HepG2 (cell line): ENCODE measurements at regions not wholly inside any gene's neighbourhood (a gene's known extent, or its start where the extent isn't known, plus 50 kb on each side); places are given as distances from the start of the nearest gene placed in this dataset.

Source experiments
- DMAP1 ChIP-seq: IDR thresholded peaks from 2 replicates; pipeline ENCODE4 v1.6.1; 2016
- FOXM1 ChIP-seq: sonication (generic); formaldehyde crosslinking; IDR thresholded peaks from 2 replicates; pipeline ENCODE4 v1.5.0; 2020; ENCODE audit warnings: missing genetic modification reagents
- IRF2 ChIP-seq: IDR thresholded peaks from 2 replicates; pipeline ENCODE4 v1.6.1; 2018; ENCODE audit warnings: missing genetic modification reagents, missing compliant biosample characterization
- POLR2A ChIP-seq, 2 experiments: IDR thresholded peaks; 2 replicates each; pipeline ENCODE4 v1.6.1; 2011; ENCODE audit warnings: low read depth in 2 of 2, low read length in 2 of 2, mild to moderate bottlenecking in 1 of 2, moderate library complexity in 1 of 2; ENCODE audit not compliant: insufficient read depth in 1 of 2
- RAD21 ChIP-seq: fragments of 450-650 bp; formaldehyde crosslinking; IDR thresholded peaks from 2 replicates; pipeline ENCODE4 v1.5.0; 2020; ENCODE audit warnings: mild to moderate bottlenecking
- SMYD3 ChIP-seq: sonication (generic); formaldehyde crosslinking; IDR thresholded peaks from 2 replicates; pipeline ENCODE4 v1.8.1; 2023; ENCODE audit warnings: mild to moderate bottlenecking, missing genetic modification reagents
- TRIM24 ChIP-seq: sonication (generic); formaldehyde crosslinking; IDR thresholded peaks from 2 replicates; pipeline ENCODE4 v1.8.0; 2022; ENCODE audit warnings: mild to moderate bottlenecking, missing genetic modification reagents
- TF ChIP-seq, protein P1 (sequence below): sonication (generic); formaldehyde crosslinking; IDR thresholded peaks from 2 replicates; pipeline ENCODE4 v1.8.0; 2022; ENCODE audit warnings: mild to moderate bottlenecking, missing genetic modification reagents
- TF ChIP-seq, protein P2 (sequence below): sonication (generic); formaldehyde crosslinking; IDR thresholded peaks from 2 replicates; pipeline ENCODE4 v1.4.0; 2020; ENCODE audit warnings: missing genetic modification reagents, borderline replicate concordance
- TF ChIP-seq, protein P3 (sequence below): sonication (generic); formaldehyde crosslinking; IDR thresholded peaks from 2 replicates; pipeline ENCODE4 v1.5.0; 2020; ENCODE audit warnings: mild to moderate bottlenecking, missing genetic modification reagents, moderate library complexity

DNA sequence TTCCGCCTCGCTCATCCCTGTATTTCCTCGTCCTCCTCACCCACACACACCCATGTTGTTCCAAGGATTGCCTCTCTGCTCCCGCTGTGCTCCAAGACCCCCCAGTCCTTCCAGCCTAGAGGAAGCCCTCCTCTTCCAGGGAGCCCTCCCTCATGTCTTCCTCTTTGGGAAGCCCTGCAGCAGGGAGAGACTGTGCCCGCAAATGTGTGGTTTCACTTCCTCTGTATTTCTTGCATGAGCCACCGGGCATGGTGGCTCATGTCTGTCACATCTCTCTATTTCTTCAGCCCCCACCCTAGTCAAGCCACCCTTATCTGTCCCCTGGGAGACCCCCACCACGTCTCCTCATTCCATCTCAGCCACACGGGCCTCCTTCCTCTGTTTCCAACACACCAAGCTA lies 57.5 kb upstream of the PAX7 start:
- TF ChIP-seq, protein P1, sequence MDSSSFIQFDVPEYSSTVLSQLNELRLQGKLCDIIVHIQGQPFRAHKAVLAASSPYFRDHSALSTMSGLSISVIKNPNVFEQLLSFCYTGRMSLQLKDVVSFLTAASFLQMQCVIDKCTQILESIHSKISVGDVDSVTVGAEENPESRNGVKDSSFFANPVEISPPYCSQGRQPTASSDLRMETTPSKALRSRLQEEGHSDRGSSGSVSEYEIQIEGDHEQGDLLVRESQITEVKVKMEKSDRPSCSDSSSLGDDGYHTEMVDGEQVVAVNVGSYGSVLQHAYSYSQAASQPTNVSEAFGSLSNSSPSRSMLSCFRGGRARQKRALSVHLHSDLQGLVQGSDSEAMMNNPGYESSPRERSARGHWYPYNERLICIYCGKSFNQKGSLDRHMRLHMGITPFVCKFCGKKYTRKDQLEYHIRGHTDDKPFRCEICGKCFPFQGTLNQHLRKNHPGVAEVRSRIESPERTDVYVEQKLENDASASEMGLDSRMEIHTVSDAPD (CRISPR knock-in tag), result no peak
- TF ChIP-seq IRF2 (no peak), FOXM1 (CRISPR knock-in tag) (no peak), POLR2A (IDR thresholded peaks at IDR 0.05; ENCODE audit: insufficient read depth in 1 of 2, low read depth in 2 of 2, low read length in 2 of 2) (no peak), TRIM24 (CRISPR knock-in tag) (no peak), SMYD3 (CRISPR knock-in tag) (no peak), DMAP1 (CRISPR knock-in tag) (no peak), RAD21 (no peak)
- TF ChIP-seq, protein P2, sequence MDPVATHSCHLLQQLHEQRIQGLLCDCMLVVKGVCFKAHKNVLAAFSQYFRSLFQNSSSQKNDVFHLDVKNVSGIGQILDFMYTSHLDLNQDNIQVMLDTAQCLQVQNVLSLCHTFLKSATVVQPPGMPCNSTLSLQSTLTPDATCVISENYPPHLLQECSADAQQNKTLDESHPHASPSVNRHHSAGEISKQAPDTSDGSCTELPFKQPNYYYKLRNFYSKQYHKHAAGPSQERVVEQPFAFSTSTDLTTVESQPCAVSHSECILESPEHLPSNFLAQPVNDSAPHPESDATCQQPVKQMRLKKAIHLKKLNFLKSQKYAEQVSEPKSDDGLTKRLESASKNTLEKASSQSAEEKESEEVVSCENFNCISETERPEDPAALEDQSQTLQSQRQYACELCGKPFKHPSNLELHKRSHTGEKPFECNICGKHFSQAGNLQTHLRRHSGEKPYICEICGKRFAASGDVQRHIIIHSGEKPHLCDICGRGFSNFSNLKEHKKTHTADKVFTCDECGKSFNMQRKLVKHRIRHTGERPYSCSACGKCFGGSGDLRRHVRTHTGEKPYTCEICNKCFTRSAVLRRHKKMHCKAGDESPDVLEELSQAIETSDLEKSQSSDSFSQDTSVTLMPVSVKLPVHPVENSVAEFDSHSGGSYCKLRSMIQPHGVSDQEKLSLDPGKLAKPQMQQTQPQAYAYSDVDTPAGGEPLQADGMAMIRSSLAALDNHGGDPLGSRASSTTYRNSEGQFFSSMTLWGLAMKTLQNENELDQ, result no peak
- TF ChIP-seq, protein P3, sequence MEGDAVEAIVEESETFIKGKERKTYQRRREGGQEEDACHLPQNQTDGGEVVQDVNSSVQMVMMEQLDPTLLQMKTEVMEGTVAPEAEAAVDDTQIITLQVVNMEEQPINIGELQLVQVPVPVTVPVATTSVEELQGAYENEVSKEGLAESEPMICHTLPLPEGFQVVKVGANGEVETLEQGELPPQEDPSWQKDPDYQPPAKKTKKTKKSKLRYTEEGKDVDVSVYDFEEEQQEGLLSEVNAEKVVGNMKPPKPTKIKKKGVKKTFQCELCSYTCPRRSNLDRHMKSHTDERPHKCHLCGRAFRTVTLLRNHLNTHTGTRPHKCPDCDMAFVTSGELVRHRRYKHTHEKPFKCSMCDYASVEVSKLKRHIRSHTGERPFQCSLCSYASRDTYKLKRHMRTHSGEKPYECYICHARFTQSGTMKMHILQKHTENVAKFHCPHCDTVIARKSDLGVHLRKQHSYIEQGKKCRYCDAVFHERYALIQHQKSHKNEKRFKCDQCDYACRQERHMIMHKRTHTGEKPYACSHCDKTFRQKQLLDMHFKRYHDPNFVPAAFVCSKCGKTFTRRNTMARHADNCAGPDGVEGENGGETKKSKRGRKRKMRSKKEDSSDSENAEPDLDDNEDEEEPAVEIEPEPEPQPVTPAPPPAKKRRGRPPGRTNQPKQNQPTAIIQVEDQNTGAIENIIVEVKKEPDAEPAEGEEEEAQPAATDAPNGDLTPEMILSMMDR (CRISPR knock-in tag), result no peak
